KBM-7 (cell line): ENCODE measurements at regions not wholly inside any gene's neighbourhood (a gene's known extent, or its start where the extent isn't known, plus 50 kb on each side); places are given as distances from the start of the nearest gene placed in this dataset.

Experiments used
- DNase-seq: peaks from one replicate; pipeline ENCODE4 v3.0.0-alpha.2; 2015
- in situ Hi-C: fragments of 300-500 bp; cut with MboI; formaldehyde crosslinking; loops from 2 replicates; pipeline ENCODE4 v1.14.3; 2020; ENCODE audit warnings: low sequenced_read_pairs, low pct_unique_long_range_greater_than_20kb, mixed read lengths

DNA sequence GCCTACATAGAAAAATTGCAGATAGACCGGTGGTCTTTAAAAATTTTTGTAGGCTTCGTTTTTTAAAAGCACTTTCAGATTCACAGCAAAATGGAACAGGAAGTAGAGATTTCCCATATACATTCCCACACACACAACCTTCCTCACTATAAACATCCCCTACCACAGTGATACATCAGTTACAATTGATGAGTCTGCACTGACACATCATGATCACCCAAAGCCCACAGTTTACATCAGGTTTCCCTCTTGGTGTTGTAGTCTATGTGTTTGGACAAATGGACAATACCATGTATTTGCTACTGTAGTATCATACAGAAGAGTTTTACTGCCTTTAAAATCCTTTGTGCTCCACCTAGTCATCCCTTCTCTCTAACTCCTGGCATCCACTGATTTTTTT is 113.9 kb upstream of the ADAMTS18 start:
- DNase-seq: no peak
- in situ Hi-C loops: no loop called here

DNA sequence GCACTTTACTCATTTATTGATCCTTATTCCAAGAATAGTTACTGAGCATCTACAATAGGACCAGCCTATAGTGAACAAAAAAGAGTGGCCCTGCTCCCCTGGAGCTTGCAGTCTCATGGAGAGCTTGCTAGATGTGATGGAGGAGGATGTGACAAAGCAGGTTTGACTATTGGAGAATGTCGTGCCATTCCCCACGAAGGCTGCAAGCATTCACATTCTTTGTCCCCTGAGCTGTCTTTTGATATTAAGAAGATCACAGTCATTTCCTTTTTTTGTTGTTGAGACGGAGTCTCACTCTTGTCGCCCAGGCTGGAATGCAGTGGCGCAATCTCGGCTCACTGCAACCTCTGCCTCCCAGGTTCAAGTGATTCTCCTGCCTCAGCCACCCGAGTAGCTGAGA is 115.0 kb upstream of the ADAMTS18 start:
- DNase-seq: no peak
- in situ Hi-C loops: no loop called here

DNA sequence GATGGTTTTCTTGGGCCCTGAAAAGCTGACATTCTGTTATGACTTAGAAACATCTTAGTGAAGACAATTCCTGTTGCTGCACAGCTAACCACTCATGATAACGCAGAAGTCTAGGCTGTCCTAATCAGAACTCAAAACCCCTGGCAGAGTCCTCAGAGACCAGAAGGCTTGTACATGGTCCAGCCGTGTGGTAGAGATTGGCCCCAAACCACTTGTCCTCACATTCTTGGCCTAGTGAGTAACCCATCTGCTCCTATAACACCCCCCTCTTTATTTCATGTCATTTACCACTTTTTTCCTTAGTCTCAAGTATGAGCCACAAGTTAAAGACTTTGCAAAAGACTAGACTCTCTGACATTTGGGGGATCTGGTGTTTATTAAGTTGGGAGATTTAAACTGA is 116.5 kb upstream of the ADAMTS18 start:
- no peak for DNase-seq
- in situ Hi-C loops: no loop called here

DNA sequence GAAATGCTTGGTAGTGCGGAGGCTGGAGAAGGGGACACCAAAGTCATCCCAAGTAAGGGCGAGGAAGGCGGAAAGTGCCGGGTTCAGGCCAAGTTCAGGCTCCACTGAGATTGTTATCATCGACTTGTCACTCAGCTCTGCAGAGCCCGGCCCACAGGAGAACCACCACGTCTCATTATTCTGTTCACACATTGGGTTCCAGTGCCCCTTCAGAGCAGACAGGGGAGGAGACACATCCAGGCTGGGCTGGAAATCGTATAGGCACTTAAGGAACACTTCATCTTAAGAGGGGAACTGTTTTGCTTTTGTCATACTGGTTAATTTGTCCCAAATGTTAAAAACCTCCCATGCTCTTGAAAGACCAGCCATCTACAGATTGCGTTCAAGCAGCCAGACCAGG is 118.3 kb upstream of the ADAMTS18 start:
- DNase-seq: no peak
- in situ Hi-C loops: no loop called here

DNA sequence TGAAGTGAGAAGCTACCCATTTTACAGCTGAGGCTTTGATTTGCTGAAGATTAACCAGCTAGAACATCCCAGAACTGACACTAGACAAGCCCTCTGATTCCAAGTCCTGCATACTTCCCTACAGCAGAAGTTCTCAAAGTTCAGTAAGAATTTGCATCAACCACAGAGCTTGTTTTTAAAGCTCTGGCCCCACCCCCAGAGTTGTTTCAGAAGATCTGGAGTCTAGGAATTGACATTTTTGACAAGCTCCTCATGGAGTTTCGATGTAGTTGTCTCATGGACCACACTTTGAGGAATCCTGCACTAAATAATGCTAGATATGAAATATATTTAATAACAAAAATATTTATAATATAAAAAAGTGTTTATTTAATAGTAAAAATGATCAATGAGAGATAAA is 120.3 kb upstream of the ADAMTS18 start:
- in situ Hi-C loops: no loop called here
- no peak for DNase-seq

DNA sequence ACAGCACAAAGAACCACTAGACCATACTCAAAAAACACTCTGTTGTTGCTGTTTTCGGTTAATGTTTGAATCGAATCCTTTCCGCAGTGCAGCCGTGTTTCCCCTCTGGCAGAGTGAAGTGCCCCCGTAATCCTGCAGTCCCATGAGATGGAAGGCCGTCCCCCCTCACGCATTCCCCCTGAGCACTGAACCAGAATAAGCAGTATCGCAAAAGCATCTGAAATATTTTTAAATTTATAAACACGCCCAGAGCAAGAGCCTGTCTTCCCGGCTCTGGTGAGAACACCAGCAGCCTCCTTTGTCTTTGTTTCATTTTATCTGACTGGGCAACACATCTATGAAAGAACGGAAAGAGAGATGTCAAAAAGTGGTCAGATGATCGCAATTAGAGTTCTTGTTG is 121.0 kb upstream of the ADAMTS18 start:
- in situ Hi-C loops: no loop called here

DNA sequence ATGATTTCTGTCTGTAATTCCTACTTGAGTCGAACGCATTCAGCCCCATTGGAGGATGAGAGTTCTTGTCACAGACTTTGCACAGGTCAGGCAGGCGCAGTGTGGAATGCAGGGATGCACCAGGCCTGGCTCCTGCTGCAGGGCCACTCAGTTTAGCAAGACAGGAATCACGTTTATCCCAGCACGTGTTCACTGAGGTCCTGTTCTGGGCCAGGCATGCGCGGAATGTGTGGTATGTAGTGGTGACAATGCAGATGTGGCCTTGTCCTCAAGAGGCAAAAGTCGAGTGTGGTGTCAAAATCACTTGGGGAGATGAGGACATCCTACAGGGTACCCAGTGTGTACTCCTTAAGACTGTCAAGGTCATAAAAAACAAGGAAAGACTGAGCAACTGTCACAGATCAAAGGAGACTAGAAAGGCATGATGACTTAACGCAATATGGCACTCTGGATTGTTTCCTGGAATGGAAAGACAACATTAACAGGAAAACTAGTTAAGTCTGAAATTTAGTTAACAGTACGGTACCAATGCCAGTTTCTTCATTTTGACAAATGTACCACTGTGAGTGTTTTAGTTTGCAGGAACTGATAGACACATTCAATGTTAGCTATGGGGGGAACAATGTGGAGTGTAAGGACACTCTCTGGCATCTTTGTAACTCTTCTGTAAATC is 121.5 kb upstream of the ADAMTS18 start:
- in situ Hi-C loops: no loop called here
- no peak for DNase-seq

More for the DNA sequence above, 121.0 kb upstream of the ADAMTS18 start:
- no peak for DNase-seq

DNA sequence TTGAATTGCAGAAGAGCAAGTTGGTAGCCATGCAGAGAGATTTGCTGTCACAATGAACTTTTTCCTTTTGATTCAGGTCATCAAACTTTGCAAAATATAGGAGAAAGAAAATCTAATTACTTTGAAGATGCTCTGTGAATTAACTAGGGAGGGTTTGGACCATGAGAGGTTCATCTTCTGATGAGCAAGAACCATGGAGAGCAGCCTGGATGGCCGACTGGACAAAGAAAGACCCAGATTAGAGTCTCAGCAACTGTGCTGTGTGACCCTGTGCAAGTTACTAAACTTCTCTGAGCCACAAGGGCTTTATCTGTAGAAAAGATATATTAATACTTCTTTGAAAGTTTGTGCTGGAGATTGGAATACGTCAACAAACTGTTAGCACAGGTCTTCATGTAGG is 122.6 kb upstream of the ADAMTS18 start:
- no peak for DNase-seq
- in situ Hi-C loops: no loop called here

DNA sequence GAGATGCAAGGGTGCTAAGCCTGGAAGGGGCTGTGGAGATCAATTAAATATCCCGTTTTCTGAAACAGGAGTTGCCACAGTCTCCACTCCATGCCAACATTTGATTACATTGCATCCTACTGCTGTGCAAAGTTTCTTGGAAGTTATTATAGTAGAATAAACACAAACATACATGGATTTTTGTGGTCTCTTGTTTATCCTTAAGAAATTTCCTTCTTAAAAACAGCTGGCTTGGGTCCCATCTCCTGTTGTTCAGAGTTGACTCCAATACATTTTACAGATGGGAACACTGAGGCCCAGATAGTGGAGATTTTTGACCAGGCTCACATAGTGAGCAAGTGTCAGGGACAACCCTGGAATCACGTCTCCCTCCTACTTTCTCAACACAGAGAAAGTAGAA is 124.0 kb upstream of the ADAMTS18 start:
- DNase-seq: no peak
- in situ Hi-C loops: no loop called here

DNA sequence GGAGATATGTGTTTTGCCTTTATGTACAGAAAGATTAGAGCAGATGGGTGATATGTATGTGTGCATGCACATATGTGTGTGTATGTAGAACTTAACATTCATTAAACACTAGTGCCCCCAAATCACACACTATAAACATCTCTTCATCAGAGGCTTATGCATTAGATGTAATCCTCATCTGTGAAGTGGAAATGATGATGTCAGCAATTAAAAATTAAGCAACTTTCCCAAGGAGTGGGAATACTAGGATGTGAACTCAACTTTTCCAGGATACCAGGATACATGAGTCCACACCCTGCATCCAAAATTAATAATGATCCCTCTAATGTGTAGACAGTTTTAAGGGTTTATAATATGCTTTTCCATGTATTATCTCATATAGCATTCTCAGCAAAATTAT is 127.7 kb upstream of the ADAMTS18 start:
- in situ Hi-C loops: no loop called here
- no peak for DNase-seq

DNA sequence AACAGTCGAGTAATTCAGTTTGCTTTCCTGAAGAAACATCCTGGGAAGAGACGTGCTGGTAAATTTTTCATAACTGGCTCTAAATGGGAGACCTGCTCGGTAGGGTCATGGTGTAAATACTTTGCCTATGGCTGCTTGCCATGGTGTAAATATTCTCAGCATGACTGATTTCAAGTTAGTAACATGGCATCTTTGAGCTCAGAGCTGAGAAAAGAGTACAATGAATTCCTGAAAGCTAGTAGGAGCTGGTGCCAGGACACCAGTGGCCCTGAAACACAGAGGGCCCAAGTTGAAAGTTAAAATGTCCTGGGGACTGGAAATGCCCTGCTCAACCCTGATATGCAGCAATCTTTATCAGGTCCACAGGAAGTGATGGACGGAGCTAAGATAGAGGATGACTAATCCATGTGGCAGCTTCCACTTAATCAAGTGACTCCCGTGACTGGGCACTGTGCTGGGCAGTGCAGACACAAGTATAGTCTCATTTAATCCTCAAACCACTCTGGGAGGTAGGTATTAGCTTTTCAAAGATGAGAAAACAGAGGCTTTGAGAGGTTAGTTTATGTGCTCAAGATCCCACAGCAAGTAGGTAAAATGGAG is 130.1 kb upstream of the ADAMTS18 start:
- in situ Hi-C loops: no loop called here
- DNase-seq: no peak

DNA sequence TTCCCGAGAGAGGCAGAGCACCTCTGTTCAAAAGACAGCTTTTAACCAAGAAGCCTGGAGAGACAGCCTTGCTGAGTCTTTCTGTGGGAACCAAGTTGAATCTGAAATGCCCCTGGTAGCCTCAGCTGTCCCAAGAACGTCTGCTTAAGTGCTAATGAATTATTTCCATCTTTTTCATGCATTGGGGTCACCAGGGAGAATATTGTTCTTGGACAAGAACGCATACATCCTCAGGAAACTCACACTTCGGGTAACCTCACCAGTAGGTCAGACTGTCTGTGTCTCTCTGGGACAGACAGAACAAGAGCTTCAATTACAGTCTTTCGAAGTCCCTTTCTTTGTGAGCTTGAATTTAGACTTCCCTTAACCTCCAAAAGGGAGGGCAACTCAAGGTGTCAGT is 134.6 kb upstream of the ADAMTS18 start:
- DNase-seq: no peak
- in situ Hi-C loops: no loop called here

DNA sequence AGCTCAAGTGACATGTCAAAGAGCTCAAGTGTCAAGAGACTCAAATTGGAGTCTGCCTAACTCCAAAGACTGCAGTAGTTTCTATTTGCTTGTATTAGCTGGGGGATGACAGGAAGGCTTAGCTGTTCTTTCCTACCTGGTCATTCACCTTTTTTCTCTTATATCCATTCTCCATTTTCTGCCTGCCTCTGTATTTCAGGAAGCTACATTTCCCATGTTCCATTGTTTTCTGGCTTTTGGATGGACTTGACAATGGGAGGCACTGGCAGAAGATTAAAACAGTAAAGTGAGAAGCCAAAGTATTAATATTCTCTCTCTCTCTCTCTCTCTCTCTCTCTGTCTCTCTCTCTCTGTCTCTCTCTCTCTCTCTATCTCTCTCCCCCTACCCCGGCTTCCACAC is 135.7 kb upstream of the ADAMTS18 start:
- in situ Hi-C loops: no loop called here
- DNase-seq: no peak

DNA sequence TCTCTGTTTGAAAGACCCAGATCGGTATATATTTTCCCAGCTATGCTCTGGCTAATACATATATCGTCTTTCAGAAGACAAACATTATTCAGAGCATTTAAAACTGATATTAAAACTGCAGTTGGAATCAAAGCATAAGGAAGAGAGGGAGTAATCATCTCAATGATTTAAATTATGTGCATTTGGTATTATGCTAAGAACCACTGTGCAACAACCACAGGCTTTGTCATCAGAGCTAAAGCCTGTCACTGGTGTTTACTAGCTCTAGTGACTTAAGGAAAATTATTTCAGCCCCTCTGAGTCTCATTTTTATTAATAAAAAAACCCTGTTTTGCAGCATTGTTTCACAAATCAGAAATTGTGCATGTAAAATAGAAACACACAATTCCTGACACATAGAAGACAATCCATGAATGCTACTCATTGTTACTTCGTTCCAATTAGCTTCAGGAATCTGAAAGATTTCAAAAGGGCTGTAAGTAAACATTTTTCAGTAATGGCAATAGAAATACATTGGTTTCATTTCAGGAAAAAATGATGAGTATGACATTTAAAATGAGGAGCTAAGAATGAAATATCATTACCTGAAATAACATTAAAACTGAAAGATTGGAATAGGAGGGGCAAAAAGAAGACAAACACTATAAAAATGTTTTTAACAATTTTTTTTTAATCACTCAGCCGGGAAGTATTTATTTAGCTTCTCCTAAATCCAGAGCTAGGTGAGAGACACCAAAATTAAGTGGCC is 136.5 kb upstream of the ADAMTS18 start:
- in situ Hi-C loops: no loop called here
- no peak for DNase-seq

DNA sequence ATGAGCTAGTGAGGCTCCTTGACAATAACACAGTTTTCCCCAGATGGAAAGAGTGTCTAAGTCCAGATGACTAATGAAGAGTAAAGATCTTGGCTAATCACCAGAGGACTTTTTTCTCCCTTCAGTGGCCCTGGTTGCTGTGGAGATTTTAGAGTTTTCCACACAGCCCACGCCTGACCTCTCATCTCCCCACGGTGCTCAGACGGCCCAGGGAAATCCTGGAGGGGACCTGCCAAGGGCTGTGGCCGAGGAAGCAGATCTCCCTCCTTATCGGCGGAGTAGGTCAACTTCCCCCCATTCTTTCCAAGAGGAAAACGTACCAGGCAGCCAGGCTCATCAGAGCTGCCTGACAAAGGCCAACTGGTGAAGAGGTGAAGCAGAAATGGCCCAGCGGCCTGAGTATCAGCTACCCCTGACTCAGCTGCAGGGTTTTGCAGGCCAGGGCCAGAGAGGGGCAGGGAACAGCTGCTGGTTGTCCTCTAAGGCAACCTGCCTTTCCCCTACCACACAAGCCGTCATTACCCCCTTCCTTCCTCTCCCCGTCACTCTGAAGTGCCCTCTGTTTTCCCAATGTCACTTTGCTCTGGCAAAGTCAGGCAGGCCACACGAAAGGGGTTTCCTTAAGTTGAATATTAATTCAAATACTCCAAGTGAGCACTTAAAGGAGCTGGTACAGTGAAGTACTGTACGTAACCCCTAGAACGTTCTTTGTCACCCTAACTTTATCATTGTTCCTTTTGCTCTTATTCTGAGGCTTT is 140.2 kb upstream of the ADAMTS18 start:
- in situ Hi-C loops: loop anchor here (25.0 kb wide), 1 partner anchor 338 kb away; no protein-coding TSS in a partner anchor
- no peak for DNase-seq

DNA sequence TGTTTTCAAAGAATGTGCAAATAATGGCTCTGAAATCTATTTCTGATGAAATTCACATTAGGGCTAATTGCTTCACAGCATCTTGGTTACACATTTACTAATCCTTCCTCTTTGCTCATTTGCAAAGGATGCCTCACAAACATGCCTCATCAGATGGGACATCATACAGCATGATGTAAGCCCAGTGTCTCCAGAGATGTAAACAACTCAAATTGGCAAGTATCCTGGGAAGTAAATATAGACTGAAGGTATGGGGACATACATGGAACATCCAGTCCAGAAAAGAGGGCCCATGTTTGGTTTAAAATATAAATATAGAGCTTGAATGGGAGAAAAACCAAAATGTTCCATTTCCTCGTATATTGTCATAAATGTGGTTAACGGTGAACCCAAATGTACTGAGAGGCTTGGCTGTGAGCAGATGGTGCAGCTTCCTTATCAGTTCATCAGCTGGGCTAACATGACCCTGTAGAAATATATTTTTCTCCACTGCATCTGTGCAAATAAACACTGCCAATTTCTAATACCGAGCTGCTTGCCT is 142.9 kb upstream of the NUDT7 start:
- in situ Hi-C loops: loop anchor here (25.0 kb wide), 1 partner anchor 342 kb away; no protein-coding TSS in a partner anchor
- no peak for DNase-seq

DNA sequence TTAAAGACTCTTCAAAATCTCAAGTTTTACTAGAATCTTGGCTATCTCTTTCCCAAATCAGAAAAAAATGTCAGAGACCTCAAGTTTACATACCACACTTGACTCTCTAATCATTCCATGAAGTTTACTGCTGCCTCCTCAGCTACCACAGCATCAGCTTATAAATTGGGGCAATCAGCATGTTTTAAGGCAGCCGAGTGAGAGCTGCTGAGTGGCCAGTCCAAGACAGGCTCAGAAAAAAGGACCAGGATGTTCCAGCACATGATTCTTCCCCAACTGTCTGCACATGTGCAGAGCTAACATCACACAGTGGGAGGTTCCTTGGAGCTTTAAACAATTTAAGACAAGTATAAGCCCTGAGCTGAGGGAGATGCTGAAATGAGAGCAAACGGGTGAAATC is 140.6 kb upstream of the NUDT7 start:
- no peak for DNase-seq
- in situ Hi-C loops: loop anchor here (25.0 kb wide), 1 partner anchor 344 kb away; no protein-coding TSS in a partner anchor

DNA sequence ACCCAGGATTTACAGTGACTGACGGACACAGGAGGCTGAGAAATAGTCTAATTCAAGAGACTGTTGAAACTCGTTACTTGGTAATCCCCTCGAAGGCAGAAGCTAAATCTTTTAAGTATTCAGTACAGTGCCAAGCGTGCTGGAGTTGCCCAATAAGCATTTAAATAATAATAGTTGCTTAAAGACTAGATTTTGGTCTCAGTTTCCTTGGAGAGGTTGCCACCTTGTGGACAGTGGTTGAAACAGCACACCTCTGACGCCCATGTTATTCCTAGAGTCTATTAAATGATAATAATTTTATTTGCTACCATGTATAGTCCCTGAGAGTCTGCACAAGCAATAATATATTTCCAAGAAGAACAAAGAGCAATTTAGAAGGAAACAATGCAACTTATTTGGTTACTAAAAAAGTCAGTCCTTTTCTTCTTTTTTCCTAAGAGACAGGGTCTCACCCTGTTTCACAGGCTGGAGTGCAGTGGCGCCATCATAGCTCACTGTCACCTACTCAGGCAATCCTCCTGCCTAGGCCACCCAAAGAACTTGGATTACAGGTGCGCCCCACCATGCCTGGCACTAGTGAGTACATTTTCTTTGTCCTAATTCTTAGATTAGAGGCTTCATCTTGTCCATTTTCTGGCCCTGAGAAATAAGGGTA is 138.0 kb upstream of the NUDT7 start:
- in situ Hi-C loops: loop anchor here (25.0 kb wide), 1 partner anchor 347 kb away; no protein-coding TSS in a partner anchor
- peak; percentile 57 for DNase-seq
